ENCODE measurements at regions not wholly inside any gene's neighbourhood (a gene's known extent, or its start where the extent isn't known, plus 50 kb on each side); places are given as distances from the start of the nearest gene placed in this dataset.

DNA sequence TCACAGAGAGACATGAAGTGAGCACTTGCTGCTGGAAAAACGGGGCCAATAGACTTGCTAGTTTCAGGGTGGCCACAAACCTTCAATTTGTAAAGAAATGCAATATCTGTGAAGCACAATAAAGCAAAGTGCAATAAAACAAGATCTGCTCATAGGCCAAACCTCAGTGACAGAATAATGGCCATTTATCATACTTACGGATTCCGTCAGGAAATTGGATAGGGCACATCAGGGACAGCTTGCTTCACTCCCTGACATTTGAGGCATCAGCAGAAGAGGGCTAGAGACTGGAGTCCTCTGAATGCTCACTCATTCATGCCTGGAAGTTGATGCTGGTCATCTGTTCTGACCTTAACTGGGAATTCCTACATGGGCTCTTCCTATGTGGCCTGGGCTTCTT, 165.5 kb upstream of the OPRM1 start:
- DNase-seq (ENCODE audit: low read depth in 2 of 2), result no peak

DNA sequence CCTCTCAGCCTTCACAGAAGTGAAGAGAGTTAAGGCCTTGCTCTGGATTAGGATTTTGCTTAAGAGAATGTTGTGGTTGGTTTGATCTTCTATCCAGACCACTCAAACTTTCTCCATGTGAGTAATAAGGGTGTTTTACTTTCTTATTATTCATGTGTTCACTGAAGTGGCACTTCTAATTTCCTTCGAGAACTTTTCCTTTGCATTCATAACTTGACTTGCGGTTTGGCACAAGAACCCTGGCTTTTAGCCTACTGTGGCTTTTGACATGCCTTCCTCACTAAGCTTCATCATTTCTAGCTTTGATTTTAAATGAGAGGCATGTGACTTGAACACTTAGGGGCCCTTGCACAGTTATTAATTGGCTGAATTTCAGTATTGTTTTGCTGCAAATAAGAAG, 166.1 kb upstream of the OPRM1 start:
- DNase-seq (ENCODE audit: low read depth in 2 of 2), result no peak

DNA sequence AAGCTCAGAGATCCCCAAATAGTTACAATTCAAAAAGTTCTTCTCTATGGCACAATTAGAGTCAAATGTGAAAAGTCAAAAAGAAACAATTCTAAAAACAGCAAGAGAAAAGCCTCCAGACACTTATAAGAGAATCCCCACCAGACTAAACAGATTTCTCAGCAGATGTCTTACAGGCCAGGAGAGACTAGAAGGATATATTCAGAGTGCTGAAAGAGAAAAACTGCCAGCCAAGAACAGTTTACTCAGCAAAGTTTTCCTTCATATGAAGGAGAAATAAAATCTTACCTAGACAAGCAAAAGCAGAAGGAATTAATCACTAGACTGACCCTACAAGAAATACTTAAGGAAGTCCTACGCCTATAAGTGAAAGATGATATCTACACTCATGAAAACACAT, 176.1 kb upstream of the OPRM1 start:
- DNase-seq (ENCODE audit: low read depth in 2 of 2), result no peak

DNA sequence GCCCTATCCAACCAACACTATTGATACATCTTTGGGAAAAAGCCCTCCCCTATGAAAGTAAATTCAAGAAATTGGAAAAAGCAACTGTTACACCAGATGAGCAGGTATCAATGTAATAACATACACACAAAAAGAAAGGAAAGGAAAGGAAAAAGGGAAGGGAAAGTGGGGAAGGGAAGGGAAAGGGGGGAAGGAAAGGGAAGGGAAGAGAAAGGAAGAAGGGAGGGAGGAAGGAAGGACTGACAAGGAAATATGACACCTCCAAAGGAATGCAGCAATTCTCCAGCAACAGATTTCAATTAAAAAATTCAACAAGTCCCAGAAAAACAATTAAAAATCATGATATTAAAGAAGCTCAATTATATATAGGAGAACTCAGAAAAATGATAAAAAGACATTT, 176.9 kb upstream of the OPRM1 start:
- DNase-seq (ENCODE audit: low read depth in 2 of 2), result no peak

DNA sequence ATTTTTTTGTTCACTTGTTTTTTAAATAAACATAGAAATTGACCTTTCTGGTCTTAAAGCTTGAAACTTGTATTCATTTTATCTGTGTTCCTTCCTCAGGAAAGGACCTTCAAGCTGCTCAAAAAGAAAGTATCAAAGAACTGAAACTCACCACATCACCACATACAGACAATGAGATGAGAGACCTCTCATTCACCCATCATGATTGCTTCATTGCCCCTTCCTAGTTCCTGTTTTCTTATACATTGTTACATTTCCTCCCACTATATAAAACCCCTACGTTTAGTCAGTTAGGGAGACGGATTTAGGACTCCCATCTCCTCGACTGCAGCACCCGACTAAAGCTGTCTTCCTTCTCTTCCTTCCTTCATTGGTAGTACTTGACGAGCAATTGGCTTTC, 180.5 kb upstream of the OPRM1 start:
- no peak for DNase-seq (ENCODE audit: low read depth in 2 of 2)

DNA sequence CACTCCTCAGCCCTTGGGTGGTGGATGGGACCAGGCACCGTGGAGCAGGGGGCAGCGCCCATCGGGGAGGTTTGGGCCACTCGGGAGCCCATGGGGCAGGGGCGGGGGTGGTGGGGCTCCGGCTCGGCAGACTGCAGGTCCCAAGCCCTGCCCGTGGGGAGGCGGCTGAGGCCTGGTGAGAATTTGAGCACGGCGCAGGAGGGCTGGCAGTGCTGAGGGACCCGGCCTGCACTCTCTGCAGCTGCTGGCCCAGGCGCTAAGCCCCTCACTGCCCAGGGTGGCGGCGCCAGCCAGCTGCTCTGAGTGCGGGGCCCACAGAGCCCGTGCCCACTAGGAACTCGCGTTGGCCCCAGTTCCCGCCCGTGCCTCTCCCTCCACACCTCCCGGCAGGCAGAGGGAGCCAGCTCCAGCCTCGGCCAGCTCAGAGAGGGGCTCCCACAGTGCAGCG, 182.1 kb upstream of the OPRM1 start:
- DNase-seq (ENCODE audit: low read depth in 2 of 2), result no peak

DNA sequence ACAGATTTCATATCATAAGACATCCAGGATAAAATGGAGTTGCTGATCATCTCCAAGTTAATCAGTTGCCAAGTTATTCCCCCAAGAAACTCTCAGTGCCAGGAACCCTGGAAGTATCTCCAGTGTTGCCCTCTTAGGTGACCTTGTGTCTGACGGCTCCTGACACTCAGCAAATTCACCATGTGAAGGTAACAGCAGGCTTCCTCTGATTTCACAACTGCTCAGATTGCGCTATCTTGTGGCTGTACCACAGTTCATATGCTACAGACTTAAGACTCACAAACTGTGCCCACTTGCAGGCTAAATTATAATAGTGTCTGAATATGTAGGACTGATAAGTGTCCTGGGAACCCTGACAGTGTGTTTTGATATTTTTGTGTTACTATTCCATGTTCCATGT, 186.6 kb upstream of the OPRM1 start:
- DNase-seq (ENCODE audit: low read depth in 2 of 2), result no peak

DNA sequence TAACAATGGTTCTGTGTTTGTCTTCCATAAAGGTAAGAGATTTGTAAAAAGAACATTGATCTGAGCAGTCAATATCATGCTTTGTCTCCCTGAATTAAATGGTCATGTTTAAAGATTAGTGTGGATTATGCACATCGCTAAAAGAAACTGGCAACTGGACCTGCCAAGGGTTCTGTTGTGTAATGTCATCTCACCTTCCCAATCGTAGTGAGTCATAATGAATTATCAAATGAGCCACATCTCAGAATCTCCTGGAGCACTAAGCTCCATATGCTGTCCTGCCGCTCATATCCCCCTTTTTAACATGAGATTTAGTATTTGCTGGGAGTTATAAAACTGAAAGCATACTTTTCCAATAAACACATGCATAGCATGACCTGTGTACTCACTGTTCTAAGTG, 187.0 kb upstream of the OPRM1 start:
- no peak for DNase-seq (ENCODE audit: low read depth in 2 of 2)

DNA sequence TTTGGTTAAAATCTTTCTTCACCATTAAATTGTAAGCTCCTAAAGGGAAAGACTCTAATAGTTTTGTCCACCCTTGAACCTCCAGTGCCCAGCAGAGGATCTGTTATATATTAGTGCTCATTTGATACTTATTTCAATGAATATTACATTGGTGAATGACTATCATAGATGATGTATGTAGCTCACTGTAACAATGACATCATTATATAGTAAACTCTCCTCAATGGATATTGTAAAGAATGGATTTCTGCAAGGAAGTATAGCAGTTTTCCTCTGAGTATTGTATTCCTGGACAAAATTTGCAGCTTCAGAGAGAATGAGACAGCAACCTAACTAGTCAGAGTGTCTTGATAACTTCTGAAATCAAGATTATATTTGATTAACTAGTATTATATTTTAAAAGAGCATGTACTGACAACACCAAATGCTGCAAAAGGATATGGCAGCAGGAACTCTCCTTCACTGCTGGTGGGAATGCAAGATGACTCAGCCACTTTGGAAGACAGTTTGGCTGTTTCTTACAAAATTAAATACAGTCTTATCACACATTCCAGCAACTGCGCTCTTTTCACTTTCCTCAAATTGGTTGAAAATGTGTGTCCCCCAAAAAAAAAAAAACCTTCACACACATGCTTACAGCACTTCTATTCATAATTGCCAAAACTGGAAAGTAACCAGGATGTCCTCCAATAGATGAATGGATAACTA, 189.8 kb upstream of the OPRM1 start:
- DNase-seq (ENCODE audit: low read depth in 2 of 2), result no peak

DNA sequence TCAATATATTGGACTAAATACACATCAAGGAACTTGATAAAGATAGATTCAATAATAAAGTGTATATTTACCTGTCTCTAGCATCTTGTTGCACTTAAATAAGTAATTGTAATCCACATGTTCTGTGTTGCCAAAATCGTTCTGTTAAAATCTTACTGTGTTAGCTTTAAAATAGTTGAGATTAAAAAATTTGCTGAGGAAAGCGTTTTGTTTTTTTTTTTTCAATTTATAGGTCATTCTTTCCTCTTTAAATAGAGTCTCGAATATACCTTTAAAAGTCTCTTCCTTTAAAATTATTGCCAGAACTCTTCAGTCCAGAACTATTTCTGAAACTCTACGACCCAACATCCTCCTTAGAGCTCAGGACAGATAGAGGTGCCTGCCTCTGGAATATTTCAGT, 195.6 kb upstream of the OPRM1 start:
- DNase-seq (ENCODE audit: low read depth in 2 of 2), result no peak

DNA sequence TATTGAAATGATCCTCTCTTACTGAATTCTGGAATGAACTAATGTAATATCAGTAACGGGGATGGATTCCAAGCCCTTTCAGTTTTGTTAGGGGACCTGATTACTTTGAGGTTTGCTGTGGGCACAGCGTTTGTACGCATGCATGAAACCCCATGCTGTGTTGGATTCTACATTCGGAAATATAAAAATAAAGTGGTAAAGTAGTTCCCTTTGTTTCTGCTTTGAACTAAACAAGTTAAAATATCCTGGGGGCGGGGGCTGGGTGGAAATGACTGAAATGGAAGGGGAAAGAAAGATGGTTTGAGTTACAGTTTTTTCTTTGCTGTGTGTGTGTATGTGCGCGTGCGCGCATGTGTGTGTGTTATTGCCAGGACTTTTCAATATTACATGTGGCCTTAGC, 196.5 kb upstream of the OPRM1 start:
- no peak for DNase-seq (ENCODE audit: low read depth in 2 of 2)

DNA sequence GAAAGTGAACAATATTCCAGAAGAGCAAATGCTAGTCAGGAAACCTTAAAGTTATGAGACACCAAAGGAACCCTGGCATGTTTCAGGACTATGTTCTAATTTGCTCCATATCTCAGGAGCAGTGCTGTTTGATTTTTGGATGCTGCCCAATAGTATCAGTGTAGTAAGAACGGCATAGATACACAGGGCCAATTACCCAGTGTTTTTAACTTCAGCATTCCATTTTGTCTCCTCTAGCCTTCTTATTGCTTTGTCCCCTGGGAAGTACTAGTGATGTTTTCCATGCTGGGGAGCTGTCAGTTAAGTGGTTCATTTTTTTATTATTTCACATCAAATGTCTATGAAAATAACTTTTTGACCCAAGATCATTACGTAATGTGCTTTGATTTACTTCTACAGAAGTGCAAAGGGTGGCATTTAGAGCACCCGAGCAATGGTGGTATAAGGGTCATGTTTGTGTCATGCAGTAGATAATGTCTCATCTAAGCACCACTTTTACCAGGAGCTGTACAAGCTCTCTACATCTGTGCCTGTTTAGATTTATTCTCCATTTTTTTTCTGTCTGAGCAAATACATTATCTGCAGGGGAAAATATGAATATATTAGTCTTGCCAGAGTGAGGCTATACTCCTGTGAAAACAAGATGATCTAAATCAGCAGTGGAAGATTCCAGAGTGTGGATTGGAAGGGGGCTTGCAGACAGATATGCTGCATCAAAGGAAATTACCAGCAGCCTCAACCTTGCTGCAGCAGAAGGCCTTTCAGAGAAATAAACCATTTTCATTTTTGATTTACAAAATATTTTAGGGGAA, 198.8 kb upstream of the OPRM1 start:
- no peak for DNase-seq (ENCODE audit: low read depth in 2 of 2)

DNA sequence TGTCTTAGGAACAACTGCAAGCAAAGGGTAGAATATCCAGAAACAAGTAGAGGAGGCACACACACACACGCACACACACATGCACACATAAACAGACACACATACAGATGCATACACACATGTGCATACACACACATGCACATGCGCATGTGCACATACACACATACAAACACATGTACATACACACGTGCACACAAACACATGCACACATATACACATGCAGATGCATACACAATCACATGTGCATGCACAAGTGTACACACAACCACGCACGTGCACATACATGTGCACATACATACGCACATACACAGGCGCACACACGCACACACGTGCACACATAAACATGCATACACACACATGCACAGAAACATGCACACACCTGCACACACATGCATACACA, 206.5 kb upstream of the OPRM1 start:
- no peak for DNase-seq (ENCODE audit: low read depth in 2 of 2)

DNA sequence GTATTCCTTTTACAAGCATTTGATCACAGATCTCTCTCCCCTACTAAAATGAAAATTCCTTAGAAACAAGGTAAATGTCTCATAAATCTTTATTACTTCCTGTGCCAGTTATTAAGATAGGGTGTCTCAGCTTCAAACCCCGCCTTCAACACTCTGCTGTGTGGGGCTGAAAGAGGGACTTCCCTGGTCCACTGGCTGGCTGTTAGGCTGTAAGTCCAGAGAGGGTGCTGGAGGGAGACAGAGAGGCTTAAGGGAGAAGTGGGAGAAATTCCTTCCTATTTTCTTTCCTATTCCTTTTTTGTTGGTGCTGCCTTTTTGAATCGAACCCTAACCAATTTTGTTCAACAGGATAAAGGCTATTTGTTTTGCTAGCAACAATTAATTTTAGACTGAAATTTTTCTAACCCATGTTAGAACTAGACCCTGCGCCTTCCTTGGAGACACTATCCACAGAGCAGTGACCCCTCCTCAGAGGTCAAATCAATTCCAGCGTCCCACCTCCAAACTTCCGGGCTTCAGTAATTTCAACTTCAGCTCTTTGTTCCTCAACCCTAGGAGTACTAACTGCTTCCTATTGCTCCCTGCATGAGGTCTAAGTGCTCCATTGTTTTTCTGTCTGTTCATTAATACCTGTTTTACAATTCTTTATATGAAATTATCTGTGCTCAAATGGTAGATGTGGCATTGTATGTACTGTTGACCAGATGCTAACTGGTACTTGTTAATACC, 207.5 kb upstream of the OPRM1 start:
- no peak for DNase-seq (ENCODE audit: low read depth in 2 of 2)

DNA sequence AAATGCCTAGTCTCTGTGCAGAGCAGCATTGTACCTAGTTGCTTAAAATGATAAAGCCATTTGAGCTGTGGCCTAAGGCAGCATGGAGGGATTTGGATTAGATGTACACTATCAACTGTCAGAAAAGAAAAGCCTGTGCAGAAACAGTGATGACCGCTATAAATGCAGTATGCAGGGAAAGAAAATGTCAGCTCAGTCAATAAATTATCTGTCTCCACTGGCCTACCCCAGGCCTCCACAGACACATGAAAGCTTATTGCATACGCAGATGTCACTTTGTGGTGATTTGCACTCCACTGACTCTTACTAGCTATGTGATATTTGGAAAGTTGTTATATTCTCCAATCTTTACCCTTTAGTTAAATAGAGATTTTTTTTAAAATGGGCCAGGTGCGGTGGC, 221.9 kb upstream of the OPRM1 start:
- DNase-seq (ENCODE audit: low read depth in 2 of 2), result no peak

DNA sequence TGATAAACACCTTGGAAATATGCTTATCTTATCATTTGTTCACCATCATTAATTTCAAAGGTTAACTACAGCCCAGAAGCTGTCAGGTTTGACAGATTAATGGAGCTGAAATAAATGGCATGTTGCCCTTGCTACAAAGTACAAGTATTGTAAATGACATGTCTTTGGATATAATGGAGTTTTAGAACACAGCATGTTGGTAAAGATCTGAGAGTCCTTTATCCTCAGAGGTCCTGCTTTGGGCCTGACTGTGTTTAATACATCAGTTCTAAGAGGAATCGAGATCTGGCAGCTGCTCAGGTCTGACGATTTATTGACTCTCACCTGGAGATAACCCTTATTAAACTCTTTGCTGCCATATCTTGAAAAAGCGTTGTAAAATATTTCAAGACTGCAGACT, 222.7 kb upstream of the OPRM1 start:
- no peak for DNase-seq (ENCODE audit: low read depth in 2 of 2)

DNA sequence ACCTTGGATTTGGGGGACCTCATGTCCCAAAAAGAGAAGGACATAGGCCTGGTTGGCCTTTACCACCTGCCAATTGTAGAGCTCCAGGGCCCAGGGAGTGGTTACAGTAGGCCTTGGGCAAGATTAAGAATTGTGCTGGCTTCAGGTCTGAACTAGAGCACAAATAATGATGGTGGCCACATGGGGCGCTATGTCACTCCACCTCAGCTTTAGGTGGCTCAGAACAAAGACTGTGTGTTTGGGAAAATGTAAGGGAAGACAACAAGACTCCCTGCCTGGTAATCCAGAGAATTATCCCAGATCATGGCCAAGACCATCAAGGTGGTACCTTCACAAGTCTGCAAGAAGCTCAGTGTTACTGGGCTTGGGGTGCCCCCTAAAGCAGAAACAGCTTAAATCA, 224.9 kb upstream of the OPRM1 start:
- no peak for DNase-seq (ENCODE audit: low read depth in 2 of 2)

DNA sequence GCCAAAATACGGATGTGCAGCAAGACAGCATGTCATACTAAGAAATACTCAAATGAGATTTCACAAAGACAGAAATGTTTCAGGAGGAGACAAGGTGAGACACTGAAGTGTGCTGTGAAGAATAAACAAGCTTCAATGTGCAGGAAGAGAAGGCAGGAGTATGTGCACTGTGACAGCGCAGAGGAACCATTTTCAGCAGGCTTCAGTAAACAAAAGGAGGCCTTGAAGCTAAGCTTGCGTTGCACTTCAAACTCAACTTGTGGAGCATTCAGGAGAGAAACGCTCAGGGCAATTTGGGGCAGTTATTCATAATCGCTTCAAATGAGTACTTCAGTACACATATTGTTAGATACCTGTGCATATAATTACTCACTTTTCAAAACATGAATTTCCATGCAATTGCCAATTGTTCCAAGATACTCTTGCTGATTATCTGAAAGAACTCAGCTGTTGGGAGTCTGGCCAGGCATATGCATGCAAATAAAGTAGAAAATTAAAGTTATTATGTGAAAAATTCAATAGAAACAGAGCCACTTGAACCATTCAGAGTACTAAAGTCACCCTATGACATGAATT, 234.2 kb upstream of the OPRM1 start:
- no peak for DNase-seq (ENCODE audit: low read depth in 2 of 2)

DNA sequence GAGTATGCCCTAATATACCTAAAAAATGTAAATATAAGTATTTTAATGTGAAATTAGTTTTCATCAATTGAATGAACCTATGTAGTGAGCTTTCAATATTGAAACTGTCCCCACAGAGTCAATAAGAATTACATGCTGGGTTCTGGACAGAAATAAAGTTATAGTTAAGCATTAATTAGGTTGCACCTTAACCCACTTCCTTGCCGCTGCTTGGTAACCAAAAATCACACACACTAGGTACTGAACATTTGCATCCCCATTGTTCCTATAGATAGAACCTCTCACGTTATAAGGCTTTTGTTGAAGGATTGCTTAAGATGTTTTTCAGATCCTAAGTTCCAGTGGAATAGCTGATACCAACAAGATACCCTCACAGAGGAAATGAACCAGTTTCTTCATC, 237.1 kb upstream of the OPRM1 start:
- no peak for DNase-seq (ENCODE audit: low read depth in 2 of 2)

DNA sequence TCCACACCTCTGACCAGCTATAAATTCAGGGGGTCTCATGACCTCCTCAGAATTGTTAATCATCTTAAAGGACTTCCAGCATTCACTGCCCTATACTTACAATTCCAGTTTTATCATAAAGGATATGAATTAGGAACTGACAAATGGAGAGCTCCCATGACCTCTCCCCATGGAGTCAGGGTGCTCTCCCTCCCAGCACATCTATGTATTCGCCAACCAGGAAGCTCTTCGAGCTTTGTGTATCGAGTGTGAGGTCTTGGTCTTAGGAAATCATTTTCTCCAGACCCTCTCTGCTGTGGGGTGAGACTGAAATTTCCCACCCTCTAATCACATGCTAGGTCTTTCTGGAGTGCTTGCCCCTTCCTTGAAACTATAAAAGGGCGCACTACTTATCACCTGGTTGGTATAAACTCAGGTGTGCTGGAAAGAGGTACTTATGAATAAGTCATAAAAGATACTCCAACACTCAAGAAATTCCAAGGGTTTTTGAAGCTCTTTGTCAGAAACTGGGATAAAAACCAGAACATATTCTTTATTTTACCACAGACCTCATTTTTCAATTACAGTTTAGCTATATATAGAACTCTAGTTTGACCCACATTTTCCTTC, 238.4 kb upstream of the OPRM1 start:
- DNase-seq (ENCODE audit: low read depth in 2 of 2), result no peak

DNA sequence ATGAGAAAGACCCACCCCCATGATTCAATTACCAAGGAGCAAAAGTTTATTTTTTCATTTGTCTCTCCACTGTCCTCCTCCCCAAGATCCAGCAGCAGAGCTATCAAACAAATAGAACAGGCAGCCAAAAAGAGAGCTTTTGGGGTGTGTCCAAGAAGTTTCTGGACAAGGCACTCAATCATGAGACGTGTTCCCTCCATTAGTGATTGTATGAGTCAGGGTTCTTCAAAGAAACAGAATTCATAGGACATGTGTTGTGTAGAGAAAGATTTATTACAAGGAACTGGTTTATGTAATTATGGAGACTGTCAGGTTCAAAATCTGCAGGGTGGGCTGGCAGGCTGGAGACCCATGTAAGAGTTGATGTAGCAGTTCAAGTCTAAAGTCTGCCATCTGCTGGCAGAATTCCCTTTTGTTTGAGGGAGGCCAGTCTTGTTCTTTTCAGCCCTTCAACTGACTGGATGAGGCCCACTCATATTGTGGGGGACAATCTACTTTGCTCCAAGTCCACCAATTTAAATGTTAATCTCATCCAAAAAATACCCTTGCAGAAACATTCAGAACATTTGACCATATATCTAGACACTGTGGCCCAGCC, 248.1 kb upstream of the OPRM1 start:
- DNase-seq (ENCODE audit: low read depth in 2 of 2), result no peak

DNA sequence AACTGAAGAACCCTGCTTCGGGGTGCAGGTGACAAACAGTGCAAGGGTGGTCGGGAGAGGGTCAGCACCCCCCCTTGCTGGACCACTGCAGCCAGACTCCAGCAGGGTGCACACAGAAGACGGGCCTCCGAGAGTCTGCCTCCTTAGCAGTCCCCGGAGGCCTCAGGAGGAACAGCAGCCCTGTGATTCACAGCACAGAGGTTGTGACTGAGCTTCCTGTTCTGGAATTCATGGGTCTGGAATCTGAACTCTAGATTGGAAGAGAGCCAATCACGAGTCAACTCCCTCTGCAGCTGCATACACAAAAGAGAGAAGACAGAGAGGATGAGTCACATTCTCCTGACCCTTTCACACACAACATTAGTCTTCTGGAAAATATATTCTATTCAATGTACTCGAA, 249.0 kb upstream of the OPRM1 start:
- no peak for DNase-seq (ENCODE audit: low read depth in 2 of 2)
